ENCODE measurements at regions not wholly inside any gene's neighbourhood (a gene's known extent, or its start where the extent isn't known, plus 50 kb on each side); places are given as distances from the start of the nearest gene placed in this dataset.
A peak's percentile ranks its signal among the peaks of the same experiment; 100 is the strongest.

GRCh38 chr7:94266238-94266644, 128.5 kb upstream of the COL1A2 start:
- TF ChIP-seq ZNF221 (tag by site-specific recombination; IDR thresholded peaks at IDR 0.05; ENCODE audit: borderline replicate concordance) (no peak), ZNF398 (tag by site-specific recombination; IDR thresholded peaks at IDR 0.05) (0 out of 2 replicates have a peak, but pooled peaks have one; percentile 11), ZNF561 (tag by site-specific recombination; IDR thresholded peaks at IDR 0.05; ENCODE audit: borderline replicate concordance) (no peak), OVOL3 (tag by site-specific recombination; IDR thresholded peaks at IDR 0.05) (no peak)
- POLR2A ChIA-PET = no interaction called here

GRCh38 chr7:94270772-94271171, 123.9 kb upstream of the COL1A2 start:
- ChIA-PET CTCF (no interaction called here), POLR2A (no interaction called here)
- Histone ChIP-seq H3K4me3 (ENCODE audit: low read depth, low read length) (no peak overlapping the region), H3K9me3 (ENCODE audit: control insufficient read depth, insufficient read depth, low read depth, low read length) (no peaks in the 10 kb centered on the region), H3K27ac (ENCODE audit: extremely low read depth, low read depth, low read length) (no peak overlapping the region), H3K4me1 (ENCODE audit: control insufficient read depth, insufficient read depth, low read length) (no peaks in the 10 kb centered on the region), H3K36me3 (ENCODE audit: control insufficient read depth in 2 of 2, insufficient read depth in 1 of 2, low read length in 2 of 2) (no peaks in the 10 kb centered on the region)
- TF ChIP-seq KLF16 (tag by site-specific recombination; IDR thresholded peaks at IDR 0.05) (no peak), ZNF10 (tag by site-specific recombination; IDR thresholded peaks at IDR 0.05) (no peak), ZNF16 (tag by site-specific recombination; IDR thresholded peaks at IDR 0.05; ENCODE audit: low read depth) (no peak), ZNF202 (tag by site-specific recombination; IDR thresholded peaks at IDR 0.05; ENCODE audit: borderline replicate concordance) (no peak), ZNF747 (tag by site-specific recombination; IDR thresholded peaks at IDR 0.05) (no peak), ZBTB20 (tag by site-specific recombination; IDR thresholded peaks at IDR 0.05) (no peak), EGR2 (tag by site-specific recombination; IDR thresholded peaks at IDR 0.05; ENCODE audit: low read depth) (no peak), IKZF3 (tag by site-specific recombination; IDR thresholded peaks at IDR 0.05) (no peak), SCRT1 (tag by site-specific recombination; IDR thresholded peaks at IDR 0.05; ENCODE audit: borderline replicate concordance) (no peak), ZNF37A (tag by site-specific recombination; IDR thresholded peaks at IDR 0.05) (no peak), ZNF433 (tag by site-specific recombination; IDR thresholded peaks at IDR 0.05; ENCODE audit: low read depth) (no peak), ZNF792 (tag by site-specific recombination; IDR thresholded peaks at IDR 0.05) (no peak), PRDM1 (tag by site-specific recombination; IDR thresholded peaks at IDR 0.05) (no peak), ZNF426 (tag by site-specific recombination; IDR thresholded peaks at IDR 0.05) (no peak), SETDB1 (IDR thresholded peaks at IDR 0.05; ENCODE audit: insufficient read length, low read length) (no peak)

More at GRCh38 chr7:94266238-94266644, 128.5 kb upstream of the COL1A2 start:
- H3K4me3 ChIP-seq (ENCODE audit: low read depth, low read length) = no peak overlapping the region
- no peak overlapping the region for H3K27ac ChIP-seq (ENCODE audit: extremely low read depth, low read depth, low read length)
- H3K4me1 ChIP-seq (ENCODE audit: control insufficient read depth, insufficient read depth, low read length) = no peaks in the 10 kb centered on the region
- H3K9me3 ChIP-seq (ENCODE audit: control insufficient read depth, insufficient read depth, low read depth, low read length) = no peaks in the 10 kb centered on the region
- CTCF ChIA-PET = no interaction called here
- no peaks in the 10 kb centered on the region for H3K36me3 ChIP-seq (ENCODE audit: control insufficient read depth in 2 of 2, insufficient read depth in 1 of 2, low read length in 2 of 2)

GRCh38 chr7:94272821-94273583, 121.7 kb upstream of the COL1A2 start:
- ChIA-PET CTCF (no interaction called here), POLR2A (no interaction called here)
- Histone ChIP-seq H3K27ac (ENCODE audit: extremely low read depth, low read depth, low read length) (no peak overlapping the region), H3K9me3 (ENCODE audit: control insufficient read depth, insufficient read depth, low read depth, low read length) (no peaks in the 10 kb centered on the region), H3K36me3 (ENCODE audit: control insufficient read depth in 2 of 2, insufficient read depth in 1 of 2, low read length in 2 of 2) (no peaks in the 10 kb centered on the region), H3K4me3 (ENCODE audit: low read depth, low read length) (no peak overlapping the region), H3K4me1 (ENCODE audit: control insufficient read depth, insufficient read depth, low read length) (no peaks in the 10 kb centered on the region)
- TF ChIP-seq ZNF514 (tag by site-specific recombination; IDR thresholded peaks at IDR 0.05) (no peak), BCL11B (tag by site-specific recombination; IDR thresholded peaks at IDR 0.05; ENCODE audit: low read depth) (no peak), ZNF843 (tag by site-specific recombination; IDR thresholded peaks at IDR 0.05) (no peak), ZNF24 (tag by site-specific recombination; IDR thresholded peaks at IDR 0.05) (no peak), ZNF513 (tag by site-specific recombination; IDR thresholded peaks at IDR 0.05) (no peak), ZNF658 (tag by site-specific recombination; IDR thresholded peaks at IDR 0.05) (no peak), ATF2 (tag by site-specific recombination; IDR thresholded peaks at IDR 0.05; ENCODE audit: low read depth) (no peak), ZNF692 (tag by site-specific recombination; IDR thresholded peaks at IDR 0.05) (no peak), ZSCAN16 (tag by site-specific recombination; IDR thresholded peaks at IDR 0.05) (no peak)
